ENCODE measurements at regions not wholly inside any gene's neighbourhood (a gene's known extent, or its start where the extent isn't known, plus 50 kb on each side); places are given as distances from the start of the nearest gene placed in this dataset.

DNA sequence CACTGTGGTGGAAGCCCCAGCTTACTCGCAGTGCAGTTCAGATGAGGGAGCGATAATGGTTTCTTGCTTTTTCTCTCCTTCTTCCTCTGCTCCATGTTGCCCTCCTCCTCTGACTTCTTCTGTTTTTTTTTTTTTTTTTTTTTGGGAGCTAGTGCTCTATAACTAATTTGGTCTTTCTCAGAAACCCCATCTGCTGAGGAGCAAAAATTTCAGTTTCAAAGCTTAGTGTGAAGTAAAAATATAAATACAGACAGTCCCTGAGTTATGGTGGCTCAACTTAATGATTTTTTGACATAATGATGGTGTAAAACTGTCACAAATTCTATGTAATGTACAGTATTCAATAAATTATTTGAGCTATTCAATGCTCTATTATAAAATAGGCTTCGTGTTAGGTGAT, 120.7 kb downstream of the TBX19 start:
- Histone ChIP-seq H3K36me3 (ENCODE audit: low read depth) (no peaks in the 10 kb centered on the region), H3K27ac (ENCODE audit: poor library complexity, severe bottlenecking) (no peak overlapping the region), H3K9me3 (ENCODE audit: severe bottlenecking) (no peaks in the 10 kb centered on the region), H3K4me3 (ENCODE audit: severe bottlenecking) (no peak overlapping the region), H3K27me3 (ENCODE audit: insufficient read depth, poor library complexity, severe bottlenecking) (no peaks in the 10 kb centered on the region), H3K4me1 (ENCODE audit: insufficient read depth, poor library complexity, severe bottlenecking) (peaks cover 7% of the 10 kb centered on the region)
- DNase-seq (ENCODE audit: low spot score): no peak
- TF ChIP-seq, protein P1, sequence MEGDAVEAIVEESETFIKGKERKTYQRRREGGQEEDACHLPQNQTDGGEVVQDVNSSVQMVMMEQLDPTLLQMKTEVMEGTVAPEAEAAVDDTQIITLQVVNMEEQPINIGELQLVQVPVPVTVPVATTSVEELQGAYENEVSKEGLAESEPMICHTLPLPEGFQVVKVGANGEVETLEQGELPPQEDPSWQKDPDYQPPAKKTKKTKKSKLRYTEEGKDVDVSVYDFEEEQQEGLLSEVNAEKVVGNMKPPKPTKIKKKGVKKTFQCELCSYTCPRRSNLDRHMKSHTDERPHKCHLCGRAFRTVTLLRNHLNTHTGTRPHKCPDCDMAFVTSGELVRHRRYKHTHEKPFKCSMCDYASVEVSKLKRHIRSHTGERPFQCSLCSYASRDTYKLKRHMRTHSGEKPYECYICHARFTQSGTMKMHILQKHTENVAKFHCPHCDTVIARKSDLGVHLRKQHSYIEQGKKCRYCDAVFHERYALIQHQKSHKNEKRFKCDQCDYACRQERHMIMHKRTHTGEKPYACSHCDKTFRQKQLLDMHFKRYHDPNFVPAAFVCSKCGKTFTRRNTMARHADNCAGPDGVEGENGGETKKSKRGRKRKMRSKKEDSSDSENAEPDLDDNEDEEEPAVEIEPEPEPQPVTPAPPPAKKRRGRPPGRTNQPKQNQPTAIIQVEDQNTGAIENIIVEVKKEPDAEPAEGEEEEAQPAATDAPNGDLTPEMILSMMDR (IDR thresholded peaks at IDR 0.05; ENCODE audit: poor library complexity, severe bottlenecking): no peak
- no peak for ATAC-seq (ENCODE audit: low read depth)

DNA sequence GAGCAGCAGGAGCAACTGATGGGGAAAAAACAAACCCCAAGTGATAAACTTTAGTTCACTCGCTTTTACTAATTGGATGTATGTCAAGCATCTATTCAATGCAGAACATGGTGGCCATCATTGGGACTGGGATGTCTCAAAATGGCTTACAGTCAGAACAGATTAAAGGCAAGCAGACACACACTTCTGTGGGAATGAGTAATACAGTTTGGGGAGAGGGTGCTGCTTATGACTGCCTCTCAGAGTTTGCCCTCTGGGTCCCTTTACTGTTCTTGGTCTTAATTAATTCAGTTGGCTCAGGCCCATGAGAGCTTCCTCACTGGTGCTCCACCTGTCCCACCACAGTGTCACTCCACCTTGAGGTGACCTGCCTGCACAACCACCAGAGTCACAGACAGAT, 119.5 kb downstream of the TBX19 start:
- Histone ChIP-seq H3K9me3 (ENCODE audit: severe bottlenecking) (no peaks in the 10 kb centered on the region), H3K4me3 (ENCODE audit: severe bottlenecking) (no peak overlapping the region), H3K27me3 (ENCODE audit: insufficient read depth, poor library complexity, severe bottlenecking) (no peaks in the 10 kb centered on the region), H3K4me1 (ENCODE audit: insufficient read depth, poor library complexity, severe bottlenecking) (peaks cover 7% of the 10 kb centered on the region), H3K36me3 (ENCODE audit: low read depth) (no peaks in the 10 kb centered on the region), H3K27ac (ENCODE audit: poor library complexity, severe bottlenecking) (no peak overlapping the region)
- no peak for DNase-seq (ENCODE audit: low spot score)
- ATAC-seq (ENCODE audit: low read depth): no peak
- TF ChIP-seq, protein P1 (IDR thresholded peaks at IDR 0.05; ENCODE audit: poor library complexity, severe bottlenecking): no peak

DNA sequence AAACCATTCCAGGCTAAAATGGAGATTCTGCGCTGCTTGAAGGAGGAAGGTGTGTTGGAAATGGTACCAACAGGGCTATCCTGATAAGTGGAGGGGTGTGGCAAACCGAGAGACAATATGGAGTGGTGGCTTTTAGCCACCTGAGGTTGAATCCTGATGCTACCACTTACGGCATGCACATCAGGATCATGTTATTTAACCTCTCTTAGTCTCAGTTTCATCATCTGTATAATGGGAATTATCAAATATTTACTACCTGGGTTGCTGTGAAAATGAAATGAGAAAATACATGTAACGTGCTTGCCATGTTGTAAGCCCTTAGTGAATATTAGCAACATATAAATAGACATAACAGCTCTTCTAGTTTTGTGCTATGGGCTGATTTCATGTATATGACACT, 117.1 kb downstream of the TBX19 start:
- TF ChIP-seq, protein P1 (IDR thresholded peaks at IDR 0.05; ENCODE audit: poor library complexity, severe bottlenecking): no peak
- Histone ChIP-seq H3K27me3 (ENCODE audit: insufficient read depth, poor library complexity, severe bottlenecking) (no peaks in the 10 kb centered on the region), H3K9me3 (ENCODE audit: severe bottlenecking) (no peaks in the 10 kb centered on the region), H3K27ac (ENCODE audit: poor library complexity, severe bottlenecking) (no peak overlapping the region), H3K4me1 (ENCODE audit: insufficient read depth, poor library complexity, severe bottlenecking) (peaks cover 7% of the 10 kb centered on the region), H3K4me3 (ENCODE audit: severe bottlenecking) (no peak overlapping the region), H3K36me3 (ENCODE audit: low read depth) (no peaks in the 10 kb centered on the region)
- DNase-seq (ENCODE audit: low spot score) (no peak), ATAC-seq (ENCODE audit: low read depth) (no peak)

DNA sequence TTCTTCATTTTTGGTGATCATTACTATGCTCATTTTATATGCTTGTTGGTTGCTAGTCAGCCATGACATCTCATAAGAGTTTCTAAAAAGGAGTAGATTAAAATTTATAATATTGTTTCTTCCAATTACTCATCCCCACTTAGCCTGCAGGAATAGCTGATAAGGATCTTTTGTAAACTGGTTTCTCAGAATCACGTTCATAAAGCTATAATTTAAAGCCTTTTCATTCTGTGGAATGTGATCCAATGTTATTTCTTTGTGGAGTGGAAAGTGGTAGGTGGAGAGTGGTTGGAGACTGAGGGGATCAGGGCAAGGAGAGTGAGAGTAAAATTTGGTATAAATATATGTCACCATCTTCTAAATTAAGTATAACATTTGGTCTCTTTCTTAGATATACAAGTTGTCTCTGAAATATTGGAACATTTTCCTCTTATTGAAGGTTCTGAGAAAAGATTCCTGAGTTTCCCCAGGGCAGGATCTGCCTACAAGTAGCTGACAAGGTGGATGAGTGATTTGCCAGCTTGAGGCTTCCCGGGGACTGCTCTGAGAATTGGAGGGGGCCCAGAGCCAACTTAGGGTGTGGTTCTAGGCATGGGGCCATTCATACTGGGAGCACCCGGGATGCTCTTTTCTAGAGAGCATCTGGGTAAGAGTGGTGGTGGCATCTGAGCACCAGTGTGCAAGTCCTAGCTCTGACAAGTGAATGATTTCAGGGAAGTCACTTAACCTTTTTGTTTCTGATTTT, 116.4 kb downstream of the TBX19 start:
- Histone ChIP-seq H3K36me3 (ENCODE audit: low read depth) (no peaks in the 10 kb centered on the region), H3K4me3 (ENCODE audit: severe bottlenecking) (no peak overlapping the region), H3K4me1 (ENCODE audit: insufficient read depth, poor library complexity, severe bottlenecking) (peaks cover 10% of the 10 kb centered on the region), H3K27me3 (ENCODE audit: insufficient read depth, poor library complexity, severe bottlenecking) (no peaks in the 10 kb centered on the region), H3K27ac (ENCODE audit: poor library complexity, severe bottlenecking) (no peak overlapping the region), H3K9me3 (ENCODE audit: severe bottlenecking) (no peaks in the 10 kb centered on the region)
- ATAC-seq (ENCODE audit: low read depth) (peak; percentile 17; the same call in 2 of the 3 replicates), DNase-seq (ENCODE audit: low spot score) (no peak)
- TF ChIP-seq, protein P1 (IDR thresholded peaks at IDR 0.05; ENCODE audit: poor library complexity, severe bottlenecking): no peak

DNA sequence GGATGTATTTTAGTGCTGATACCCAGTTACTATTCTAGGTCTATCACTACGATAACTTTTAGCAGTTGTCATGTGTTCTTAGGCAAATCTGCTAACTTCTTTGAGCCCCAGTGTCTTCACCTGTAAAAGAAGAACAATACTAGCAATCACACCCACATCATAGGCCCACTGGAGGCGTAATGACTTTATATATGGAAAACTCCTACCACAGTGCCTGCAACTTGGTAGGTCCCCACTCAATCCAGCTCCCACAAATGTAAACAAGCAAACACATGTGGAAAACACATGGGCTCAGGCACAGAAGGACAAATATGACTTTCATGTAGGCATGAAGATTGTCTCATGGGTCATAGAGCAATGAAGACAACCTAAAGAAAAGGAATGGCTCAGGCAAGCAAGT, 115.8 kb downstream of the TBX19 start:
- H3K27me3 ChIP-seq (ENCODE audit: insufficient read depth, poor library complexity, severe bottlenecking): no peaks in the 10 kb centered on the region
- H3K27ac ChIP-seq (ENCODE audit: poor library complexity, severe bottlenecking): no peak overlapping the region
- ATAC-seq (ENCODE audit: low read depth) (no peak), DNase-seq (ENCODE audit: low spot score) (no peak)
- no peaks in the 10 kb centered on the region for H3K36me3 ChIP-seq (ENCODE audit: low read depth)
- TF ChIP-seq, protein P1 (IDR thresholded peaks at IDR 0.05; ENCODE audit: poor library complexity, severe bottlenecking): no peak
- H3K4me1 ChIP-seq (ENCODE audit: insufficient read depth, poor library complexity, severe bottlenecking): peaks cover 13% of the 10 kb centered on the region
- no peaks in the 10 kb centered on the region for H3K9me3 ChIP-seq (ENCODE audit: severe bottlenecking)
- no peak overlapping the region for H3K4me3 ChIP-seq (ENCODE audit: severe bottlenecking)

Measured in RWPE2 (cell line).